HL-60 (cell line): ENCODE measurements at regions not wholly inside any gene's neighbourhood (a gene's known extent, or its start where the extent isn't known, plus 50 kb on each side); places are given as distances from the start of the nearest gene placed in this dataset.

Experiments
- GABPA ChIP-seq: IDR thresholded peaks from 2 replicates; pipeline ENCODE4 v1.6.1; 2012; ENCODE audit warnings: low read depth
- POLR2AphosphoS5 ChIP-seq: IDR thresholded peaks from 2 replicates; pipeline ENCODE4 v1.6.1; 2012; ENCODE audit warnings: low read depth
- SPI1 ChIP-seq: IDR thresholded peaks from 2 replicates; pipeline ENCODE4 v1.6.1; 2012; ENCODE audit warnings: low read depth, mild to moderate bottlenecking, borderline replicate concordance
- TF ChIP-seq, protein P1 (sequence below): IDR thresholded peaks from one replicate; pipeline ENCODE4 v1.5.1; 2011; ENCODE audit warnings: low read length, control low read depth, inconsistent platforms; ENCODE audit not compliant: insufficient read depth
- TF ChIP-seq, protein P2 (sequence below): IDR thresholded peaks from 2 replicates; pipeline ENCODE4 v1.6.1; 2012; ENCODE audit warnings: low read depth; ENCODE audit not compliant: insufficient replicate concordance

DNA sequence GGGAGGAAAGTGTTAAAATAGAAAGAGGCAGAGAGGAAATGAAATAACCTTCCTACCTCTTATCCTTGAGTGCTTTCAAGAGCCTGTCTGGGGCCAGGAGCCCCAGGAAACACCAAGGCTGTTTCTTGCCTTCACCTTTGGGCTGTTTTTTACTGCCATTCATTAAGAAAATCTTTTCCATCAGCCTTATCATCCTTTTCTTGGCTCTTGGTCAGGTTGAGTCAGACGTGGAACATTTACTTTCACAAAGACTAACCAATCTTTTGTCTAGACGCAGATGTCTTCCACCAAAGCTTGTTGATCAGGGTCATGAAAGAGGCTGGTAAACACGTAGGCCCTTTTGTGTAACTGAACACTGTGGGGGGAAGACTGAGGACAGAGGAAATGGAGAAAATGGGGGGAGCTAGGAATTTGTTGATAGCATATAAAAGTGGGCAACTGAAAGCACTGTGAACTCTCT is 151.0 kb upstream of the THBS1 start:
- TF ChIP-seq POLR2AphosphoS5, result no peak
- TF ChIP-seq, protein P1, sequence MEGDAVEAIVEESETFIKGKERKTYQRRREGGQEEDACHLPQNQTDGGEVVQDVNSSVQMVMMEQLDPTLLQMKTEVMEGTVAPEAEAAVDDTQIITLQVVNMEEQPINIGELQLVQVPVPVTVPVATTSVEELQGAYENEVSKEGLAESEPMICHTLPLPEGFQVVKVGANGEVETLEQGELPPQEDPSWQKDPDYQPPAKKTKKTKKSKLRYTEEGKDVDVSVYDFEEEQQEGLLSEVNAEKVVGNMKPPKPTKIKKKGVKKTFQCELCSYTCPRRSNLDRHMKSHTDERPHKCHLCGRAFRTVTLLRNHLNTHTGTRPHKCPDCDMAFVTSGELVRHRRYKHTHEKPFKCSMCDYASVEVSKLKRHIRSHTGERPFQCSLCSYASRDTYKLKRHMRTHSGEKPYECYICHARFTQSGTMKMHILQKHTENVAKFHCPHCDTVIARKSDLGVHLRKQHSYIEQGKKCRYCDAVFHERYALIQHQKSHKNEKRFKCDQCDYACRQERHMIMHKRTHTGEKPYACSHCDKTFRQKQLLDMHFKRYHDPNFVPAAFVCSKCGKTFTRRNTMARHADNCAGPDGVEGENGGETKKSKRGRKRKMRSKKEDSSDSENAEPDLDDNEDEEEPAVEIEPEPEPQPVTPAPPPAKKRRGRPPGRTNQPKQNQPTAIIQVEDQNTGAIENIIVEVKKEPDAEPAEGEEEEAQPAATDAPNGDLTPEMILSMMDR, result no peak
- no peak for TF ChIP-seq GABPA
- TF ChIP-seq, protein P2, sequence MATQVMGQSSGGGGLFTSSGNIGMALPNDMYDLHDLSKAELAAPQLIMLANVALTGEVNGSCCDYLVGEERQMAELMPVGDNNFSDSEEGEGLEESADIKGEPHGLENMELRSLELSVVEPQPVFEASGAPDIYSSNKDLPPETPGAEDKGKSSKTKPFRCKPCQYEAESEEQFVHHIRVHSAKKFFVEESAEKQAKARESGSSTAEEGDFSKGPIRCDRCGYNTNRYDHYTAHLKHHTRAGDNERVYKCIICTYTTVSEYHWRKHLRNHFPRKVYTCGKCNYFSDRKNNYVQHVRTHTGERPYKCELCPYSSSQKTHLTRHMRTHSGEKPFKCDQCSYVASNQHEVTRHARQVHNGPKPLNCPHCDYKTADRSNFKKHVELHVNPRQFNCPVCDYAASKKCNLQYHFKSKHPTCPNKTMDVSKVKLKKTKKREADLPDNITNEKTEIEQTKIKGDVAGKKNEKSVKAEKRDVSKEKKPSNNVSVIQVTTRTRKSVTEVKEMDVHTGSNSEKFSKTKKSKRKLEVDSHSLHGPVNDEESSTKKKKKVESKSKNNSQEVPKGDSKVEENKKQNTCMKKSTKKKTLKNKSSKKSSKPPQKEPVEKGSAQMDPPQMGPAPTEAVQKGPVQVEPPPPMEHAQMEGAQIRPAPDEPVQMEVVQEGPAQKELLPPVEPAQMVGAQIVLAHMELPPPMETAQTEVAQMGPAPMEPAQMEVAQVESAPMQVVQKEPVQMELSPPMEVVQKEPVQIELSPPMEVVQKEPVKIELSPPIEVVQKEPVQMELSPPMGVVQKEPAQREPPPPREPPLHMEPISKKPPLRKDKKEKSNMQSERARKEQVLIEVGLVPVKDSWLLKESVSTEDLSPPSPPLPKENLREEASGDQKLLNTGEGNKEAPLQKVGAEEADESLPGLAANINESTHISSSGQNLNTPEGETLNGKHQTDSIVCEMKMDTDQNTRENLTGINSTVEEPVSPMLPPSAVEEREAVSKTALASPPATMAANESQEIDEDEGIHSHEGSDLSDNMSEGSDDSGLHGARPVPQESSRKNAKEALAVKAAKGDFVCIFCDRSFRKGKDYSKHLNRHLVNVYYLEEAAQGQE, result no peak
- no peak for TF ChIP-seq SPI1
